H1 (cell line): ENCODE measurements at regions not wholly inside any gene's neighbourhood (a gene's known extent, or its start where the extent isn't known, plus 50 kb on each side); places are given as distances from the start of the nearest gene placed in this dataset.
"Not testable (repeated sequence)": the region's sequence is repeated elsewhere in the genome, so short reads cannot be mapped to it uniquely, and the experiment has no call there.

Source experiments
- ASH2L ChIP-seq: fragments of 200-600, 300-600 bp; sonication (generic); IDR thresholded peaks from one replicate; pipeline ENCODE4 v1.7.1; 2017; ENCODE audit warnings: low read length
- BRCA1 ChIP-seq: IDR thresholded peaks from 2 replicates; pipeline ENCODE4 v1.6.1; 2012; ENCODE audit warnings: low read depth, low read length, improper control_type of control experiment
- CBX8 ChIP-seq: fragments of 300-800, 300-1000 bp; sonication (generic); IDR thresholded peaks from 2 replicates; pipeline ENCODE4 v1.7.1; 2016; ENCODE audit warnings: low read depth, low read length, borderline replicate concordance
- CTCF ChIP-seq, 3 experiments: IDR thresholded peaks; 1 replicate in 2 of 3; 2 replicates in 1 of 3; pipeline versions ENCODE4 v1.5.1 to v1.6.1; 2011; ENCODE audit warnings: low read length in 3 of 3, mild to moderate bottlenecking in 3 of 3, inconsistent platforms in 2 of 3, low read depth in 1 of 3, moderate library complexity in 1 of 3; ENCODE audit not compliant: insufficient read depth in 1 of 3; ENCODE audit errors: control extremely low read depth in 1 of 3
- EP300 ChIP-seq, 2 experiments: IDR thresholded peaks; 1 replicate in 1 of 2; 2 replicates in 1 of 2; pipeline ENCODE4 v1.6.1; 2011 to 2012; ENCODE audit warnings: low read depth in 2 of 2, low read length in 2 of 2, mild to moderate bottlenecking in 2 of 2, borderline replicate concordance in 1 of 2, inconsistent platforms in 1 of 2, moderate library complexity in 1 of 2
- EZH2 ChIP-seq: fragments of 200-600 bp; sonication (generic); IDR thresholded peaks from 2 replicates; pipeline ENCODE4 v1.7.1; 2012; ENCODE audit warnings: low read depth, mild to moderate bottlenecking, moderate library complexity, low read length, inconsistent platforms; ENCODE audit not compliant: severe bottlenecking
- KDM1A ChIP-seq: fragments of 200-600, 300-600 bp; sonication (generic); IDR thresholded peaks from 2 replicates; pipeline ENCODE4 v1.7.1; 2016; ENCODE audit warnings: mild to moderate bottlenecking, low read length, borderline replicate concordance
- POLR2A ChIP-seq, 2 experiments: IDR thresholded peaks; 1 replicate in 1 of 2; 2 replicates in 1 of 2; pipeline ENCODE4 v1.6.1; 2011; ENCODE audit warnings: low read depth in 2 of 2, low read length in 2 of 2, mild to moderate bottlenecking in 2 of 2; ENCODE audit errors: control extremely low read depth in 1 of 2
- POLR2AphosphoS5 ChIP-seq: IDR thresholded peaks from 2 replicates; pipeline ENCODE4 v1.6.1; 2011; ENCODE audit warnings: low read depth, low read length
- RFX5 ChIP-seq: IDR thresholded peaks from 2 replicates; pipeline ENCODE4 v1.6.1; 2011; ENCODE audit warnings: low read depth, low read length, improper control_type of control experiment, borderline replicate concordance
- RNF2 ChIP-seq: fragments of 200-900, 300-1000 bp; sonication (generic); IDR thresholded peaks from 2 replicates; pipeline ENCODE4 v1.7.1; 2016; ENCODE audit warnings: borderline replicate concordance, low read depth, mild to moderate bottlenecking, antibody characterized with exemption, low read length; ENCODE audit not compliant: poor library complexity, severe bottlenecking; ENCODE audit errors: missing control alignments
- SUZ12 ChIP-seq: fragments of 200-600 bp; sonication (generic); IDR thresholded peaks from 2 replicates; pipeline ENCODE4 v1.6.1; 2012; ENCODE audit warnings: mild to moderate bottlenecking, inconsistent platforms, low read length, moderate library complexity, mixed read lengths

GRCh38 chr3:75527657-75528056, 136.5 kb upstream of the FRG2C start:
- TF ChIP-seq RFX5; KDM1A; POLR2A (IDR thresholded peaks at IDR 0.05; ENCODE audit: control extremely low read depth in 1 of 2, low read depth in 2 of 2, low read length in 2 of 2); ASH2L; CBX8; SUZ12; EZH2; POLR2AphosphoS5; EP300 (IDR thresholded peaks at IDR 0.05; ENCODE audit: borderline replicate concordance in 1 of 2, low read depth in 2 of 2, low read length in 2 of 2); BRCA1; RNF2: not testable (repeated sequence)
- TF ChIP-seq CTCF (IDR thresholded peaks at IDR 0.05; ENCODE audit: control extremely low read depth in 1 of 3, insufficient read depth in 1 of 3, low read depth in 1 of 3, low read length in 3 of 3), result peak in 2 of 3 experiments; percentile 4 to 15; a peak in 2 of 4 replicates
